ENCODE measurements at regions not wholly inside any gene's neighbourhood (a gene's known extent, or its start where the extent isn't known, plus 50 kb on each side); places are given as distances from the start of the nearest gene placed in this dataset.

- H2BK120ac ChIP-seq (ENCODE audit: low read depth, low read length, poor library complexity, severe bottlenecking) = no peak overlapping the region
- H4K8ac ChIP-seq (replicated peaks; ENCODE audit: insufficient read length, low read depth, low read length) = no peak overlapping the region
- no peak overlapping the region for H3K27ac ChIP-seq (ENCODE audit: insufficient read length, low read depth, low read length)
- H3K23ac ChIP-seq (ENCODE audit: insufficient read length, low read depth, low read length) = no peak overlapping the region
- H2BK12ac ChIP-seq (ENCODE audit: insufficient read length, low read depth, low read length) = no peak overlapping the region
- no peaks in the 10 kb centered on the region; the same call in none of the 2 replicates for H3K4me1 ChIP-seq (ENCODE audit: insufficient read depth, low read length)
- no peak overlapping the region for H3K18ac ChIP-seq (ENCODE audit: insufficient read length, low read depth, low read length)
- no peak overlapping the region for H3K9ac ChIP-seq (ENCODE audit: extremely low read depth, insufficient read length, low read length)
- no peaks in the 10 kb centered on the region for H3K9me3 ChIP-seq (ENCODE audit: control insufficient read depth, low read depth, low read length)
- no peak overlapping the region for H2BK15ac ChIP-seq (ENCODE audit: low read depth, low read length)
- no peak for DNase-seq
- H3K4me2 ChIP-seq (ENCODE audit: insufficient read depth, insufficient read length, low read length) = no peak overlapping the region
- H2AK5ac ChIP-seq (ENCODE audit: insufficient read length, low read length) = no peak overlapping the region
- H3K4ac ChIP-seq (ENCODE audit: low read depth, low read length) = no peak overlapping the region
- H3K36me3 Mint-ChIP-seq (ENCODE audit: insufficient read depth in 1 of 3, low read depth in 3 of 3) = peaks cover 0 to 2% (median 0%) of the 10 kb centered on the region in 3 experiments; a peak in 1 of 7 replicates
- H3K27me3 Mint-ChIP-seq (ENCODE audit: low read depth) = no peaks in the 10 kb centered on the region
- no peak overlapping the region for H4K5ac ChIP-seq (ENCODE audit: insufficient read length, low read depth, low read length)
- H4K91ac ChIP-seq (ENCODE audit: insufficient read length, low read depth, low read length) = no peak overlapping the region
- H3K79me1 ChIP-seq (ENCODE audit: insufficient read depth, low read depth, low read length, poor library complexity, severe bottlenecking) = no peaks in the 10 kb centered on the region
- H3K4me1 Mint-ChIP-seq = peaks cover 3 to 14% of the 10 kb centered on the region in 2 experiments
- H2BK5ac ChIP-seq (ENCODE audit: insufficient read length, low read length) = no peak overlapping the region
- H3K9me3 Mint-ChIP-seq = no peaks in the 10 kb centered on the region
- no peaks in the 10 kb centered on the region for H3K23me2 ChIP-seq (ENCODE audit: insufficient read length, low read depth, low read length, poor library complexity, severe bottlenecking)
- no peak for TF ChIP-seq CTCF (conservative IDR thresholded peaks at IDR 0.05)
- no peak overlapping the region for H3K14ac ChIP-seq (ENCODE audit: insufficient read depth, low read length)
- H3T11ph ChIP-seq (ENCODE audit: low read length) = no peak overlapping the region
- H3K27ac Mint-ChIP-seq = no peak overlapping the region
- H3K4me3 Mint-ChIP-seq = no peak overlapping the region
- no peaks in the 10 kb centered on the region for H3K27me3 ChIP-seq (ENCODE audit: insufficient read depth, low read length)
- WGBS (ENCODE audit: extremely low coverage, insufficient read length, low lambda C conversion rate) = no CpG with 5 or more reads among the region's 7 CpGs
- no peak overlapping the region for H3K56ac ChIP-seq (ENCODE audit: insufficient read length, low read depth, low read length)
- H3K79me2 ChIP-seq (ENCODE audit: insufficient read depth, low read length) = no peaks in the 10 kb centered on the region
- no peaks in the 10 kb centered on the region for H4K20me1 ChIP-seq (ENCODE audit: control insufficient read depth, insufficient read depth, insufficient read length)
- no peak overlapping the region for H2BK20ac ChIP-seq (ENCODE audit: low read depth, low read length, poor library complexity, severe bottlenecking)
- H2AFZ ChIP-seq (ENCODE audit: low read length) = no peak overlapping the region
Observed at GRCh38 chr15:81812456-81812855, 233.4 kb downstream of the MEX3B start.

Measured in H9 (cell line).